ENCODE measurements at regions not wholly inside any gene's neighbourhood (a gene's known extent, or its start where the extent isn't known, plus 50 kb on each side); places are given as distances from the start of the nearest gene placed in this dataset.
"Not testable (repeated sequence)": the region's sequence is repeated elsewhere in the genome, so short reads cannot be mapped to it uniquely, and the experiment has no call there.

- no peak for DNase-seq
These were observed 127.0 kb downstream of the ZNF330 start for GRCh38 chr4:141347684-141348083.

GRCh38 chr4:141348125-141348524 is 127.4 kb downstream of the ZNF330 start:
- no peak for DNase-seq

GRCh38 chr4:141348573-141348972 is 127.9 kb downstream of the ZNF330 start:
- no peak for DNase-seq

- DNase-seq, result no peak
These were observed 128.5 kb downstream of the ZNF330 start for GRCh38 chr4:141349236-141349635.

DNA sequence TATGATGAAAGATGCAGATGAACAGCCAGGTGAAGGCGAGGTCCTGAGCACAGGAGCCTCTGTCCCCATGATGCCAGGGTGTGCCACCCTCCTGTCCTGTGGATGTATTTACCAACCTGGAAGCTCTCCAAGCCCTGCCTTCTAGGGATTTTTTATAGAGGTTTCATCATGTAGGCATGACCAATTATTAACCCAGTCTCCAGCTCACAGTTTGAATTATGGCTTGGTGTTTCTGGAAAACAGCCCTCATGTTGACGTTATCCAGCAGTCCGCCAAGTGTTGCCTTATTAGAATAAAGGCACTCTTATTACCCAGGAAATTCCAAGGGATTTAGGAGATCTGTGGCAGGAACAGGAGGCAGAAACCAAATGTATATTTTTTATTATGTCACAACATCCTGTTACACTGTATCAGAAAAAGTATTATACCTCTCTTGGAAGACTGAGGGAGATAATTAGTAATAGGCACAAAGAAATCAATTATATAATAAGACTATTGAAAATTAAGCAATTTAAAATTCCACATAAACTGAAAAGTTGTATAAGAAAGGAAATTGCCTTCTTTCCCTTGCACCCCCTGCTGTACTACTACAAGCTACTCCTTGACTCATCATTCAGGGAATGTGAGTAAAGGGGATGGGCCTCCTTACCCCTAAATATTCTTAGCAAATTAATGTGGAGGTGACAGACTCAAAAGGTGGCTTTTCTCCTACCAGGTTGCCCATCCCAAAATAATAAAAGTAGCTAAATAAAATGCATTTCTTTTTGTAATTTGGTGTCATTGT is 129.6 kb downstream of the ZNF330 start:
- no peak for DNase-seq

DNA sequence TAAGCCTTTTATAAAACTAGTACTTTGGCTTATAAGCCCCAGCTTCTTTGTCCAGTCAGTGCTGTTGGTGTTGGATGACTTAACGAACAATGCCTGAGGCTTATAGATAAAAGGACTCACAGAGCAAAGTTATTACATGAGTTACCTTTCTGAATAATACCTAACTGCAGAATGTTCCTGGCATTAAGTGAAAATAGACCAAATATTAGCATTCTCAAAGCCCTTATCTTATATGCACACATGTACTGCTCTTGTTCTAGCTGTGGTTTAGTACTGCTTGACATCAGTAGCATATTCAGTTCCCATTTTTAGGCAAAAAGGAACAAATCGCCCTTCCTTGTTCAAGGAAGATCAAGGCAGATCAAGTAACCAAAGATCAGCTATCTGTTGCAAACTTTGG is 131.6 kb downstream of the ZNF330 start:
- DNase-seq, result no peak

DNA sequence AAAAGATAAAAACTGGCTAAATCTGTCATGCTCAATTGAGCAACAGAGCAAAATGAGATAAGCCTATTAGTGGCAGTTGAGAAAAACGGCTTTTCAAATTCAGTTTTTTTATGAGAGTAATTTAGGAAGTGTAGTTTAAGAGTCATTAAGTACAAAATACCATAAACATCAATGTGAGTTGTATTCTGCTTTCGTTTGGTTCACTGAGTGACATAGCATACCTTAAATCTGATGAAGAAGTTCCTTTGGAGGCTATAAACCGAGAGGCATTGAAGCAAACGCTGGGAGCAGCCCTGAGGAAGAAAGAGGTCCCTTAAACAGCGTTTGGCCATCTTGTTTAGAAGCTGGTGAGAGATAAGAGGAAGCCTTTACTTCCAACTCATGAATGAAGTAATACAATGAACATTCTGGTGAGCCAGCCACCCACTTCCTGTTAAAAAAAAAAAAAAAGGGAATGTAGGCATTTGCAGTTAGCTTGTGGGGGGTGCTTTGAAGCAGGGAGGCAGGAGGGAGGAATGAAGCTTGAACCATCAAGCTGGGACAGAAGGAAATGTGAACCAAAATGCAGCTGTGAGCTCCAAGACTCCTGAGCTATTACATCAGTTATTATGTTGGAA is 132.3 kb downstream of the ZNF330 start:
- DNase-seq, result no peak

GRCh38 chr4:141356321-141356962 is 135.7 kb downstream of the ZNF330 start:
- no peak for DNase-seq

DNA sequence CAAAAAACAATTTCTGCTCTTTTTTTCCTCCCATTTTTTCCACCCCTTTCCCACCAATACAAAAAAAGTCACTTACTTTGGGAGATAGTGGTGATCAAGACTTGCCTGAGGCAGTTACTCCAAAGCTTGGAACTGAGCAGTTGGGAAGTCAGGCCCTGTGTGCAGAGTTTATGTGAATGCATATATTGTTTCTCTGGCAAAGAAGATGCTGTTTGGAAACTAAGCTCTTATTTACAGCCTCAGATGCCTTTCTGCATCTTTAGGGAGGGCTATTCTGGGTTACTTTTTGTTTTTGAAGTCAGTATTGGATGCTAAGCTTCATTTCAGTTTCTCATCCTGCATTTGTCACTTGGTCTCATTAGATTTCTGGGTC is 136.3 kb downstream of the ZNF330 start:
- DNase-seq, result no peak

GRCh38 chr4:141368241-141368640 is 147.5 kb downstream of the ZNF330 start:
- not testable (repeated sequence) for DNase-seq

DNA sequence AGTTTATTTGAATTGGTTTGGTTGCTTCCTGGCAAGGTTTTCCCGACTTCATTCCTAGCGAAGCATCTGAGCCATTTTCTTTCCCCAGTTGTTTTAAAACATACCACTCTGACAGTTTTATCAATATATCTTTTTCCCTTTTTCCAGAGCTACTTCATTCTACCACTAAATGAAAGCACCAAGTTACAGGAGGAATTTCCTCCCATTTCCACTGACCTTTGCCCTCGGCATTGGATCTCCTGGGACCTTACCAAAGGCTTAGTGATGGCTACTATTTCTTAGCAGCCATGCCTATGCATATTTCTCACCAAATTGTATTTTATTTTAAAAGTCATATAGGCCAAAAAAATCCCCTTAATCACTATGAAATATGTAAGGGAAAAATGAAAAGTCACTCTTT is 150.5 kb downstream of the ZNF330 start:
- DNase-seq, result no peak

GRCh38 chr4:141375855-141376254 is 155.2 kb downstream of the ZNF330 start:
- DNase-seq, result no peak

DNA sequence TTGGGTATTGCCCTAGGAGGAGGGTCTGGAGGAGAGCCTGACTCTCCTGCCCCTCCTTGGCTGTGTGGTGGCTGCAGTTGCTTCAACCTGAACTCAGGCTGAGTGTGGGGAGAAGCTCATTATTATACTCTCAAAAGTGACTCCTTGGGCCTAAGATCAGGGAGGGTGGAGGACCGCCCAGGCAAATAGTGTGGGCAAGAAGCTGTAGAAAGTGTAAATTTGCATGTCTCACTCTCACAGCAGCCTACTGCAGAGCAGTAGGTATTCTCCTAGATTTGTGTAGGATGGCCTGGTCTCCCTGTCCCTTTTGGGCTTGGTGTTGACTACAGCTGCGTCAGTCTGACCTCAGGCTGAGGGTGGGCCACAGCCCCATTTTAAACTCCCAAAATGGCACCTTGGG is 156.1 kb downstream of the ZNF330 start:
- no peak for DNase-seq

DNA sequence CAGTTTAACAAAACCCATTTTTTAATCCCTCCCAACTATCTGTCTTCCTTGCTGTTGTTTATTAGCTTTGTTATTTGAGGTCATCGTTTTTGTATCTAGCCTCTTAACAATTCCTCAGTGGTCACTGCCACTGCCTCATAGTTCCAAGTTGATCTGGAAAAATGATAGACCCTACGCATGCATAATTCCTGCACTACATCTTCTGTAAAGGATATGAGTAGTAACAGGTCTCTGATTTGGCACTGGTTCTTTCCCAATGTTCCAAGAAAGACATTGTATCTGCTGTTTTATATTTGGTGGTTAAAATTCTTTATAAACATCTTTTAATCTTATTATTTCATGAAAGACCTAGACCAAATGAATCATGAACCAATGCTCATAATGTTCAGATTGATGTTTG is 166.6 kb downstream of the ZNF330 start:
- DNase-seq, result no peak

DNA sequence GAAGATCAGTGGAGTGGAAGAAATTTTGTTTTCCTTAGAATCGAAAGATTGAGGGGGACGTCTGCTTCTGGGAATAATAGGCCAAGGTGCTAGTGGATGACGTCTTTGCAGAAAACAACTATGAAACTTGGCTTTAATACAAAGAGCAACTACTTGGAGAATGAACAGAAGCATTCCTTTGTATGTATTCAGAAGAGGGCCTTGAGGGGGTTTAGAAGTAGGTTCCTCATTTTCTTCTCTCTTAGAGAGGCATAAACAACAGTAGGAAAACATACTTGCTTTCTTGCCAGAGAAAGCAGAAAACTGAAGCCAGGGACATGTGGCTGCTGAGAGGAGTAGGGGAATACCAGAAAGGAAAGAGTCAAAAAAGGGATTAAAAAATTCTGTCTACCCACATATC is 167.8 kb downstream of the ZNF330 start:
- no peak for DNase-seq

GRCh38 chr4:141389649-141390048 is 169.0 kb downstream of the ZNF330 start:
- DNase-seq, result no peak

GRCh38 chr4:141390571-141390970 is 169.9 kb downstream of the ZNF330 start:
- no peak for DNase-seq

- no peak for DNase-seq
These were observed 170.6 kb downstream of the ZNF330 start for GRCh38 chr4:141391293-141391692.

GRCh38 chr4:141391771-141392170 is 171.1 kb downstream of the ZNF330 start:
- DNase-seq, result no peak

DNA sequence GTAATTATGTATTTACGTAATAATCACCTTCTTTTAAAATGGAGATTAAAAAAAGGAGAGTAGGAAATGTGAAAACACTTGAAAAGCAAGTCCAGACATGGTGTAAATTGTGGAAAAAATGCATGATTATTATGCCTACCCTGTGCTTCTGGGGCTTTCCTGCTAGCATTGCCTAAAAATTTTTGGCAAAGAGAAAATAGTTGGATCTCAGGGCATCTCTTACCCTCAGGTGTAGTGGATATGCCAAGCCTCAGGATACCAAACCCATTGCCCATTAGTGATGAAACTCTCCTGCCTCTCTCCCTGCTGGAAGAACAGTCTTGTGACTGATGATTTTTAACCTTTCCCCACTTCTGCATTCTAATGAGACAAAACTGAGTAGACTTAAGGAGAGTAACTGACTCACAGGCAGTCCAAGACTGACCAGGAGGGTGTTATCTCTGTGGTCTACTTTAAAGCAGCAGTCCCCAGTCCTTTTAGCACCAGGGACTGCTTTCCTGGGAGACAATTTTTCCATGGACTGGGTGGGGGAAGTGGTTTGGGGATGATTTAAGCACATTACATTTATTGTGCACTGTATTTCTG is 174.6 kb downstream of the ZNF330 start:
- no peak for DNase-seq

DNA sequence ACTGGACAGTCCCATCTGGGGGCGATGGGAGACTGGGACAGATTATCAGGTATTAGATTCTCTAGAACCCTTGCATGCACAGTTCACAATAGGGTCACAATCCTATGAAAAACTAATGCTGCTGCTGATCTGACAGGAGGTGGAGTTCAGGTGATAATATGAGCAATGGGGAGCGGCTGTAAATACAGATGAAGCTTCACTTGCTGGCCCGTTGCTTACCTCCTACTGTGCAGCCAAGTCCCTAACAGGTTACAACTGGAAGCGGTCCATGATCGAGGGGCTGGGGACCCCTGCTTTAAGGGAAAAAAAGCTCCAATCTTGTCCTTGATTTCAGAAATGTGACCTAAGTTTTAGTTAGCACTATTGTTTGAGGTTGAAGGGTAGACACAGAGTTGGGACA is 175.2 kb downstream of the ZNF330 start:
- DNase-seq, result no peak

DNA sequence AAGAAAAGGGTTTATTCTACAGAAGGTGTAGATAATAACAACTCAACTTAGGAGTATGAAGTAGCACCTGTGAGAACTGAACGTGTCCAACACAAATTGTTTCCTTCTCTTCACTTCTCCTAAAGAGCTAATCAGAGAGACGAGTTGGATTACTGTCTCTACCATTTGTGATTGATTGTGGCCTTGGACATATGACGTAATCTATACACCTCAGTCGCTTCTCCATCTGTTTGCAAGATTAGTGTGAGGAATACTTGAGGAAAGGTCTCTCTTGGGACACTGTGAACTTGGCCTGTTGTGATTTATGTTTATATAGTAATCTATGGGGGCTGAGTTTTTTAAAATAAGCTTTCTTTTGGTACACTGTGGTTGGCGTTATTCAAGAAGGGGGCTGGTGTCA is 182.0 kb downstream of the ZNF330 start:
- no peak for DNase-seq

DNA sequence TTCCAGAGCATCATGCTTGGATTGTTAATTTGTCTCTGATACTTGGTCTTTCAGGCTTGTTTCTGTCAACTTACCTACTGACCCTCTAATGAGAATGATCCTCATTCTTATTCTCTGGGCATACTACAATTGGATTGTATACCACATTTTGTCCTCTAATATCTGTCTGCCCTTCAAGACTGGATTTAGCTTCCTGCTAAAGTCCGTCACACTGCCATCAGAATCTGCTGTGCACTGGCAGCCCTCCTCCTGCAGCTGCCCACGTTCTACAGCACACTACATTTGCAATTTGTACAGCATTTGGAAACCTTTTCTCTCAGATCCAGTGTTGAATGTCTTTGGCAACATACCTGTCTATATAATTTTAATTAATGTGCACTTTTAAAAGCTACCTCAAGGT is 183.1 kb downstream of the ZNF330 start:
- no peak for DNase-seq

DNA sequence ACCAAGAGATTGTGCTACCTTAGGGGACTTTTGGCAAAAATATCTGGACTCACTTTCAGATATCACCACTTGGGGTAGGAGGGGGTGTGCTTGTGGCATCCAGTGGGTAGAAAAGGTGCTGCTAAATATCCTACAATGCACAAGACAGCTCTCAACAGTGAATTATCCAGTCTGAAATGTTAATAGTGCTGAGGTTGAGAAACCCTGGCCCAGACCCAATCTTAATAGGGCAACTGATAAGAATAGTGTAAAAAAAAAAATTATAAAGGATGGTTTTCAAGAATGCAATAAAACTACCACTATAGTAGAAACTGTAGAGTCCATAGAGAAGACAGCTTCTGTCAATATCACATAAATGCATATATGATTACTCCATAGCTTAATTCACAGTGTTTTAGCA is 185.5 kb downstream of the ZNF330 start:
- DNase-seq, result no peak
